DMS 273 (cell line): ENCODE measurements at regions not wholly inside any gene's neighbourhood (a gene's known extent, or its start where the extent isn't known, plus 50 kb on each side); places are given as distances from the start of the nearest gene placed in this dataset.

Source experiments
- DNase-seq: peaks from one replicate; lab custom pipeline; 2025; ENCODE audit not compliant: unreplicated experiment; lab: John Stamatoyannopoulos, UW

GRCh38 chr11:80146232-80146631, 705.4 kb upstream of the TENM4 start:
- no peak for DNase-seq

DNA sequence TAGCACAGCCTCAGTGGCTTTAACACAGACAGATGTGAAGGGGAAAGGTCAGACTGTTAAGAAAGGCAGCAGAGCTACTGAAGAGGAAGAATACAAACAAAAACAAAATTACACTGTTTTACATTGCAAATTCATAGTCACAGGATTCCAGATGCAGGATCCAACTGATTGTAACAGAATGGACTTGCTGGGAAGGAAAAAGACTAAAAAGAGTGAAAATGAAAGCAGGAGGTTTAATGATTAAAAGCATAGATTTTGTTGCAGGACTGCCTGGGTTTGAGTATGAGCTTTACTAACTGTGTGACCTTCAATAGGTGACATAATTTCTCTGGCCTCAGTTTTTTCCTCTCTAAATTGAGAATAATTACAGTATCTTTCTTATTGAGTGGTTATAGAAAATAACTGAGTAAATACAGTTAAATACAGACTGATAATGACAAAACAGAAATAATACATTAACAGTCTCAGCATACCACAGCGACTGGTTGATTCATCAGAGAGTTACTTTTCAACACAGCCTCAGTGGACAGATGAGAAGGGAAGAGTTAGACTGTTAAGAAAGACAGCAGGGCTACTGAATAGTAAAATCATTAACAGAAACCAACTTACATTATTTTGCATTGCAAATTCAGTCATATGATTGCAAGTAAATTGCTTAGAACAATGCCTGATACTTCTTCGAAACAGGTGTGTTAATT, 704.2 kb upstream of the TENM4 start:
- no peak for DNase-seq

- no peak for DNase-seq
These were observed 696.2 kb upstream of the TENM4 start for GRCh38 chr11:80136991-80137390.

- DNase-seq, result no peak
These were observed 688.6 kb upstream of the TENM4 start for GRCh38 chr11:80129396-80129795.

DNA sequence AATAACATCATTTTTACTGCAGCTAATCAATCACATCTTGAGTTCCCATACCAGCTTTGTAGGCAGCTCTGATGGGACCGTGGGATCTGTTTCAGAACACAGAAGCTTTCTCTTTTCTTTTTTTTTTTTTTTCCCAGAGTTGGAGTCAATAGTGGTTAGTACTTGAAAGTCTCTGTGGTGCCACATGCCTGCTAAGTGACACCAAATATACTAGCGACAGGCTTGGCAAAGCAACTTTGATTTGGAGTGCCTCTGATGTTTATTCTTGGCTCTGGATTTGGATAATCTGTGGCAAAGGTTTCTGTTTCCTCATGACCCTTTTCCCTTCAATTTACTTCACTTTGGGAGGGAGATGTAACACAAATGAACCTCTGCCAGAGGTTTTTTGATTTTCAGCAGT, 681.4 kb upstream of the TENM4 start:
- DNase-seq, result no peak

DNA sequence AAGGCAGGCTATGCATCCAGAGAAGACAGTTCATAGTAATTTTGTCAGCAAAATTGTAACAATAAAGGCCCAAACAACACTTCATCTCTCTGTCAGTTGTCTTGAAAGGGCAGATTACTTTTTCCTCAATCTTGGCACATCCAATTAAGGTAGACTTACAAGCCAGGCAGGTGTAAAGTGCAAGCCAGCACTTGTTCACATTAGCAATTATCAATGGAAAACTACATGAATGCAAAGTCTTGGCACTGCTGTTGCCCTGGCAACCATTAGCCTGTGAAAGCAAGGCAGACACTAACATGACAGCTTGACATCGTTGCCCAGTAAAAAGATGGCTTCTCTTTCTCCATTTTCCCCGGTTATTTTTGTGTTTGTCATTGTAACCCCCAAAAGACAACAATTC, 677.2 kb upstream of the TENM4 start:
- DNase-seq, result no peak

DNA sequence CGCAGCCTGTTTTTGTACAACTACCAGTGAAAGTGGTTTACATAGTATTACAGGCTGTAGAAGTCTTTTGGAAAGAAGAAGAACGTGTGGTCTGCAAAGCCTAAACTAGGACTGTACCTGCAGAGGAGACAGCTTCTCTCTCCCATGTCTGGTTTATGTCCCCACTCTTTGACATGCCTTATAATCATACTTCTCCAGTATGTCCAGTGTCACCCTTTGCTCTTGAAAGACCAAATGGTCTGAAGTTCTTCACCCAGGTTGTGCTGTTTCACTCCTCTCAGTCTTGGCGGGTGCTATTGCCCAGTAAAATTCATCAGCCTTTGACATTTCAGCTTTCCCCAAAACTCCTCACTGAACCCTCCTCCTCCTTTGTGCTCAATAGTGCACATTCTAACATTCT, 676.0 kb upstream of the TENM4 start:
- DNase-seq, result no peak

DNA sequence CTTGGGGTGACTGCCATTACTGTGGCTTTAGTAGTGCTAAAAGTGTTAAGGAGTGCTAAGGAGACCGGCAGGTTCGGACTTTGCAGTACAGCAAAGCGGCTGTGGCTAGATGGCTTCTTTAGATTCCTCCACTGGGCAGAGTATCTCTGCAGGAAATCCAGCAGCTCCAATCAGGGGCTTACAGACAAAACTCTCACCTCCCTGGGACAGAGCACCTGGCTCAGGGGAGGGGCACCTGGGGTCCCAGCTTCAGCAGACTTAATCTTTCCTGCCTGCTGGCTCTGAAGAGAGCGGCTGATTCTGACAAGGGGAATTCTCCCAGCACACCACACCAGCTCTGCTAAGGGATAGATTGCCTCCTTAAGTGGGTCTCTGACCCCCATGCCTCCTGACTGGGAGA, 668.8 kb upstream of the TENM4 start:
- no peak for DNase-seq

DNA sequence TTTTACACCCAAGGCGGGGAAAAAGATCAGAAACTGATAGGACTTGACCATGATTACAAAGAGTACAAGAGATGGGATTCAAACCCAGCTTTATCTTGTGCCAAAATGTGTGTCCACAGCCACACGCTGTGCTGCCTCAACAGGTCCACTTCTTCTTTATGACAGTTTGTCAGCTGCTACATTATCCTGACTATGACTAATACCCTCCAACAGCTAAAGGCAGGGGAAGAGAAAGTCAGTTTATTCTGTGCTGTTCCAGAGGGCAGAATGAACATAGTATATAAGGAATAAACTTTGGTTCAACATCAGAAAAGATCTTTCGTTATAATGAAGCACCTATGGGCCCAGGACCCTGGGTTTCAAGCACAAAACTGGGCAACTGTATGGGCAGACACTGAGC, 668.2 kb upstream of the TENM4 start:
- DNase-seq, result no peak

GRCh38 chr11:80107415-80107814, 666.6 kb upstream of the TENM4 start:
- no peak for DNase-seq

DNA sequence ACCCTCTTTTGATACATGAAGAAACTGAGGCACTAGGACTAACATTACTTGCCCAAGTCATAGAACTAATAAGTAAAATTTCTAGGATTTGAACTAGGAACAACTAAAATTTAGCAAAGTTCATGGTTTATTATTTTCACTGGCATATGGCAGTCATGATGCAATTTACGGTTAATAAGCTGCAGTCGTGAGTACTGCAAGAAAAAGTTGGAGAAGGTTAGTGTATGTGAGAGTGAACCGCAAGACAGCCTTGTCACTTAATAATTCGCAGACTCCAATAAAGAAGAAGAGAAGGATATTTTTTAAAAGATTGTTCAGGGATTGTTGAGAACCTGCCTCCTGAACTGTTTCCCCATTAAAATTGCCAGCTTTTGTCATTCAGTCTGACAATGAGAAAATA, 663.4 kb upstream of the TENM4 start:
- DNase-seq, result no peak

DNA sequence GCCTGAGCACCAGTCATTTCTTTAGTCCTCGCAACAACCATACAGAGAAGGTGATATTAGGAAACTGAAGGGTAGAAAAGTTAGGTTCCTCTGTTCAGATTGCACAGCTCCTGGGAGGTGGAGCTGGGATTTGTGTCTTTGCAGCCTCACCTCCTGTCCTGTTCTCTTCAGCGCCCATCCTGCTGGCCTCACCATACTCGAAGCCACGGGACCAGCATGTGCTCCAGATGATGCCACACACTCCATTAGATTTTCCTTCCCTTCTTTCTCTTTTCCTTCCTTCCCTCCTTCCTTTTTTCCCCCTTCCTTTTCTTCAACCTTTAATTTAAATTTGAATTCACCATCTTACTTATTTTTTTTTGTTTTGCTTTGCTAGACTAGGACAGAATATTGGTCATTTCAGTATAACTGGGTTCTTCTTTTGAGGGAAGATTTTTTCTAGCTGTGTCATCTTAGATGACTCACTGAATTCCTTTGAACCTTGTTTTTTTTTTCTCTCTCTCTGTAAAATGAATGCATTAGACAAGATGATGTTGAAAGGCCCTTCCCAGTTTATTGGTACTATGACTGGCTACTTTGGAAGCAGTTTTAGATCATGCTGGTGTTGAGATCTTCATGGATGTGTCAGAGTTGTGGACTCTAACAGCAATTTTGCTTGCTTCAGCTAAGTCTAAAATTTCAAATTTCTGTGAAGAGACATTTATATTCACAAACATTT, 662.5 kb upstream of the TENM4 start:
- DNase-seq, result no peak

- no peak for DNase-seq
These were observed 656.3 kb upstream of the TENM4 start for GRCh38 chr11:80097146-80097545.

GRCh38 chr11:80096736-80097135, 655.9 kb upstream of the TENM4 start:
- no peak for DNase-seq

DNA sequence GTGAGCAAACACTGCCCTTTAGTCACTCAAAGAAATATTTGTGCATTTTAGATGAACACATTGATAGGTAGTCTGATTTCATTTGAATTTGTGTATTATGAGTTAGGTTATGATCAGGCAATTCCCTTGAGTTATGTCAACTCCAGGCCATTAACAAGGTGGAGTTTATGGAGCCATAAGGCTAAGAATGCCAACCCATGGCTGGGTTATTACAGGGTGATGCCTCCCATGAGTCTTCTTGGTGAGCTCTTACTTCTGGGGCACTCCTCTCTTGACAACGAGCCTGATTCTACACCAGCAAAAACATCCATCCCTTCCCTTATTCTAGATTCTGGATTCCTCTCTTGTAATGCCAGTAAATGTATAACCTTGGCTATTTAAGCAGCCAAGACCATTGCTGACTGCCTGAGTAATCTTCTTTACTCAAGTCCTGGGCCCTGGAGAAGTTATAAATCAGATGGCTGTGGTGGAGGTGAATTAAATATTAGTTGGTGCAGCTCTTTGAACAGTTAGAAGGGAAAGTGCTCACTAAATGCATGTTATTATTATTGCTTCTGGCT, 645.7 kb upstream of the TENM4 start:
- no peak for DNase-seq

- DNase-seq, result no peak
These were observed 644.7 kb upstream of the TENM4 start for GRCh38 chr11:80085563-80085962.

DNA sequence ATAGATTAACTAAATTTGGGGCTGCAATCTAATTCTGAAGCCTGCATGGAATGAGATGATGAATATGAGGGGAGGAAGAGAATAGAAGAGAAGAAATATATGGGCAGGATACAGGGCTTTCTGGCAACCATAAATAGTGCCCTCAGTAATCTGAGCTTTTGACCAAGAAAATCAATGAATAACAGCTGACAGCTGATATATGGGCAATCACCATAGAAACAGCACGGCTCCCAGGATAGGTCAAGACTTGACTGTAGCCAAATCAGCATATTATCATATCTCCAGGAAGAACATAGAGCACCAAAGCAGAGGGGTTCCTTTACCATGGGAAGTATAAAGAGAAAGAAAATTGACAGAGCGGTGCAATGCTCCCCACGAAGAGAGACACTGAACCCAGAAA, 643.8 kb upstream of the TENM4 start:
- DNase-seq, result no peak

- no peak for DNase-seq
These were observed 642.7 kb upstream of the TENM4 start for GRCh38 chr11:80083531-80083951.

DNA sequence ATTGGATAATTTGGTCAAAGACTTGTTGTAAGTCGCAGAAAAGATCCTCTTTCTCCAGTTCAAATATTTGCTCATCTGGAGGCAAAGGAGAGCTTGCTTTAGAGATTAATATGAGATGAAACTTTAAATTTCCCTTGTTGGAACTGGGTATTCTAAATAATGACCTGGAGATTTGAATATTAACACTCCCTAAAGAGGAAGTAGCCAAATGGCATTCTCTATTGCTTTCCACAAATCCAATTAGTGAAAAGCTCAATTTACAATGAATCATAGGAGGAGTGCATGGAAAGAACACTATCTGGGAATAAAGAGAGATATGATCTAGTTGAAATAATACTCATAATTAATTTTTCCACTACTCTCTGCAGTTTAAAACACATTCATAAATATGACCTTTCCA, 641.6 kb upstream of the TENM4 start:
- no peak for DNase-seq

- no peak for DNase-seq
These were observed 636.3 kb upstream of the TENM4 start for GRCh38 chr11:80077113-80077512.

GRCh38 chr11:80074837-80075236, 634.0 kb upstream of the TENM4 start:
- no peak for DNase-seq

DNA sequence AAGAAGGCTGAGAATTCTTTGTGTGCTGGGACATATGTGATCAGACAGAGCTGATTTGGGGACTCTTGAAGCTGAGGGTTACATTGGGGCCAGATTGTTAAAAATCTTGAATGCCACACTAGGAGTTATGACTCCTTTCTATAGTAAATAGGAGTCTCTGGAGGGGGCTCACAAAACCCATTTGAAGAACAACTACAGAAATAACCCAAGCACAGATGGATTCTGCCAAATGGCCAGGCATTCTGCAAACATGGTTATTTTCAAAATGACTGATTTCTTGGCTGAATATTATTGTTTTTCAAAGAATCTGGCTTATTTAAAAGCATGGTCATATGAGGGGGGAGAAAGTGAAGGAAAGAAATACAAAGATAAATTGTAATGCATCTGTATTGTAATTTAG, 625.5 kb upstream of the TENM4 start:
- no peak for DNase-seq

DNA sequence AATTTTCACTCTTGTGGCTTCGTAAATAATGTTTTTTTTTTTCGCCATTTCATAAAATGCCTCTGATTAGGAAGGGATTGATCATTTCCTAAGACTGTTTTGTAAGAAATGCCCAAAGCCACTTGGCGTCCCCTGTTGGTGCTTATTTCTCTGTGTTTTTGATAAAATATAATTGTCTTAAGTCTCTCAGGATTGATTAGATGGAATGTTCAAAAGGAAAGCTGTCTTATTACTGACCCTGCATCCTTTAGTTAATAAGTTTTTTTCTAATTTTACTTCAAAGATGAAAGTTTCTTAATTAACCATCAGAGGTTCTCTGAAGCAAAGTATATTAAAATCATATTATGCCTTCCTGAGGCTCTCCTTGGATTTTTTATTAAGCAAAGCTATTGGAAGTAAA, 624.3 kb upstream of the TENM4 start:
- DNase-seq, result no peak
